Hypothalamus (tissue), 51 donors: ENCODE measurements at regions not wholly inside any gene's neighbourhood (a gene's known extent, or its start where the extent isn't known, plus 50 kb on each side); places are given as distances from the start of the nearest gene placed in this dataset.
"Not testable (repeated sequence)": the region's sequence is repeated elsewhere in the genome, so short reads cannot be mapped to it uniquely, and the experiment has no call there.

ENCODE experiments used
- DNase-seq, 51 donors: peaks; one replicate each; lab custom pipeline; 2025; lab: John Stamatoyannopoulos, UW

DNA sequence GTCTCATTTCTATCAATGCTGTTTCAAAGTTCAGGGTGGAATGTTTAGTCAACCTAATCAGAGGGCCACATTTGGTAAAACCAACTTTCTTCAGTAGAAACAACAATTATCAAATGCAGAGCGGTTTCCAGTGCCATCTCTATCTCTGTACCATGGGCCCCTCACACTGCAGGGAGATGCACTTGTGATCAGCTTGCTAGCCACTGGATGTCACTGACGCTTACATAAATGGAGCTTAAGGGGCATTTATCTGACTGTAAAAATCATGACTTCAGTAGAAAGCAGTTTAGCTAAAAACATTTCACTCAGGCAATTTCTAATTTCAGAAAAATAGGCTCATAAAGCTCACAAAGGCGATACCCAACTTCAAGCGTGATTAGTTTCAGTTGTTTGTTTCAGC is 678.0 kb downstream of the ZEB2 start:
- DNase-seq: no peak

DNA sequence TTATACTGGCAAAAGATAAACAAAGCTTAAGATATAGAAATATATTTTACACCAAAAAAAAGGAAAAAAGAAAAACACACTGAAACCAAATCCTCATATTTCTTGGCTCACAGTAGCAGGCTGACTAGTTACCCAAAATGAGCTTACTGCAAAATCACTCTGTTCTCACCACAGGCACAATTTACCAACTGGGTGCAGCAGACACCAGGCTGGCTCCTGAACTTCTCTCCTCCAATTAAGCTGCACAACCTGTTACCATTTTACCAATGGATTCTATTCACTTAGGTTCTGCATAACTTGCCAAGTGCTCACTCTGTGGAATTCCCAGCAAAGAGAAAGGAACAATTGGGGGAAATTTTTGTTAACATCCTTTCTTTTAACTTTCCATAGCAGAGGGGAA is 679.3 kb downstream of the ZEB2 start:
- DNase-seq: peak in 1 of 51 donors; percentile 4

DNA sequence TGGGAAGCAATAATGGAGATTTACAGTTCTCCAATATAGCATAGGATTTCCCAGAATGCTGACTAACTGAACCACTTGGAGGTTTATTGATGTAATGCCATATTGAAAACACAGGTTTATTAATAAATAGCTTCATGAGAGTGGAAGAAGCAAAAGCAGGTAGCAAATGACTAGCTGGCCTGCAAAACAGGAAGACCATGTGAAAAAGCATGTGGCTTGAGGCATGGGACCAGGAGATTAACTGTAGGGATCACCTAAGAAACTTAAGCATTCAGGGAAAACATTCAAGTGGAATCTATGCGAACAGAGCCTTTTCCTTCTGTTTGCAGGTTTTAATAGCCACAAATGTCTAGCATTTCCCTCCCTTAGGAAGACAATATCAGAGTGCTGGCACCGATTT is 679.7 kb downstream of the ZEB2 start:
- DNase-seq: no peak

DNA sequence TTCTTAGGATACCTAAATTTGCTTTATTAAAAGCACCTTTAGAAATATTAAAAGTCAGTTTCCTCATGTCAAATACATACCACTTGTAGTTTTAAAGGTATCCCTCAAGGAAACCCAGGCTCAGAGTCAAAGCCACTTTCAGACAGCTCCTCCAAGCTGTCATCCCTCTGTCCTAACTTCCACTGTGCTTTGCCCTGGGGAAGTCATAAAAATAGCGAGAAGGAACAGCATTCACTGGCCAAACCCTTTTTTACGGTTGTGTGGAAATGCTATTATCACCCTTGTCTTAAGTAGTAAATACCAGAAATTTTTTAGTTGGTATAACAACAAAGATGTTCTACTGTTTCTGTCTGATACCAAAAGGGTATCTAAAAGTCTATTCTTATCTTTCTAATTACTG is 680.5 kb downstream of the ZEB2 start:
- DNase-seq: no peak

DNA sequence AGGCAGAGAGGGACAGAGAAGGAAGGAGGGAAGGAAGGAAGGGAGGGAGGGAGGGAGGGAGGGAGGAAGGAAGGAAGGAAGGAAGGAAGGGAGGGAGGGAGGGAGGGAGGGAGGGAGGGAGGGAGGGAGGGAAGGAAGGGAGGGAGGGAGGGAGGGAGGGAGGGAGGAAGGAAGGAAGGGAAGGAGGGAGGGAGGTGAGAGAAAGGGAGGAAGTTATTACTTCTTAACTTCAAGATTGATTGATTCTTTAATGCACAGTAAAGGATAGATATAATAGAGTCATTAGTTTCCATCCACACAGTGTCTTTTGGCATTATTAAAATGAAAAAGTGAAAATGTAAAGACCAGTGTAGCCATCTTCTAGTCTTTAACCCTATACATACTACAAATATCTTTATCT is 682.9 kb downstream of the ZEB2 start:
- DNase-seq: not testable (repeated sequence)

DNA sequence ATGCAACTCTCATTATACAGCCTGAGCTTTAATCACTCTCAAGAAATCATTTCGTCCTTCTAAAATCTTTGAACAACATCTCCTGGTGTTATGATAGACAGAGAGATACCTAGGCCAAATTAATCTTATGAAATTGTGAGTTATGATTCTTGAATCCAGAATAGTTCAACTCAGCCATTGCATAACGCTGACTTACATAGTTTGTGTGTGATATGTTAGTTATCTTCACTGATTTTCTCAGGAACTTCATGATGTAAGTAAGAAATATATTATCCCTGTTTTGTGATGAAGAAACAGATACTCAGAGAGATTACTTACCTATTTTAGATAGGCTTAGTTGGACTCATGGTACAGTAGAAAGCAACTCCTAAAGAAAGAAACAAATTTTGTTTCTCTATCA is 684.4 kb downstream of the ZEB2 start:
- no peak for DNase-seq

DNA sequence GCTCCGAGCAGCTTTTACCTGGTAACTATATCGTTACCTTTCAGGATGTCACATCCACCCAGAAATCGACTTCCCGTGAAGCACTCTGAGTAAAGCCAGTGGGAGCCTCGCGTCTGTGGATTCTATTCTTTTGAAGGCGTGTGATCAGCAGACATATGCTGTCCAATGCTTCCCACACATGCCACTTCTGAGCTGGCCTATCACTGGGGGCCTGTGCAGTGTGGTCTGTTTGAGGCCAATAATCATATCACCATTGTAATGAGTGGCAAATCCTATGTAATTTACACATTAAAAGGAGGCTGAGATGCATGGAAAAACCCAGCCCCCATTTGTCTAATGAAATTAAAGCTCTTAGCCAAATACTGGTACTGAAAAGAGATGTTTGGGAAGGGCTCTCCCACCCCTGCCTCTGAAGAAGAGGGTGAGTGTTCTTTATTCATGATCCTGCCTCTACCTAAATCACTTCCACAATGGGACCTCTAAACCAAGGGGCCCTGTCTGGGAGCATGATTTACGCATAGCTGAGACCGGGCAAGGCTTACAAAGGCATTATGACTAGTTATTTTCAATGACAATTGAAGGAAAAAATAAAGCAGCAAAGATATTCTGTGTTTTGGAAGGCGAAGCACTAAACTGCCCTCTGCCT is 686.8 kb downstream of the ZEB2 start:
- no peak for DNase-seq

DNA sequence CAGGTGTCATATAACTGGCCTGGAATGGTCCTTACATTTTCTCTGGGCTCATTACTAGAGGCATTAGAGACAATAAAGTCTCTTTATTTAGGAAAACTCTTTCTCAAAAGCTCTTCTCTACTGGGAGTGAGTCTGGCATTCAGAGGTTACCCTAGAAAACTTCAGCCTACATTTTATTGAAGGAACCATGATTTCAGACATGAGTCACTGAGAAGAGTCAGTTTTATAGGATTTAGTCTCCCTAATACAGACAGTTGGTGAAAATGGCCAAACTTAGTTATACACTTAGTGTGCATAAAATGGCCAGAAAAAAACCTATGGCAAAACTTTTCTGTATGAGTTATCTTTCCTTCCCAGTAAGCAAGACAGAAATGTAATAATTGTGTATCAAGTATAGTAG is 689.4 kb downstream of the ZEB2 start:
- no peak for DNase-seq

DNA sequence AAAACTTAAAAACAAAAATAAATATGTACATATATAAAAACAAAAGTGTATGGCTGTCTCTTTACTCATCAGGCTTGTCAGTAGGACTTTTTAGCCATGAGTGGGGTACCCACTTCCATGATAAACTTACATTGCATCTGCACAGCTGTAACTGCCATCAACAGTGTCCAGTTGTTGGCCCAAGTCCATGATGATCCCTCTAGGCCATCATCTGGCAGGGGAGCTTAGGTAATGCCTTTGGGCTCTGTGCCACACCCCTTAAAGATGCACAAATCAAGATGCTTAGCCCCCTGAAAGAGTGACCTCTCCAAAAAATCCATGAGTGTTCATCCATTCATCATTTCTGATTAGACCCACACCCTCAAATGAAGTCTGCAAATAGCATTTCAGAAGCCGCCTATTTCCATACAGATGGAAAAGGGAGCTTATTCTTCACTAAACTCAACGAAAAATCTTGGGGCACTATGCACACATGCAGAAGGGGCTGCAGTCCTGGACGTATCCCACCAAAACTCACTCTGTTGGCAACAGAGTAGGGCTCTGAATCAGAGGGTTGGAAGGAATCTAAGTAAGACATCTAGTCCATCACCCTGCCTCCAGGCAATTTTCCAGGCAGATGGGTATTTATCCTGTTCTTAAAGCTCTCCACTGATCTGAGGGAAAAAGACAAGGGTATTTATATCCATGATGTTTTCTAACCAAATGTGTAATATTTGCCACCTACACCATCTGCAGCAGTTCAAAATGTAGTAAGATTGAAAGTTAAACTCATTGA is 691.0 kb downstream of the ZEB2 start:
- DNase-seq: no peak

DNA sequence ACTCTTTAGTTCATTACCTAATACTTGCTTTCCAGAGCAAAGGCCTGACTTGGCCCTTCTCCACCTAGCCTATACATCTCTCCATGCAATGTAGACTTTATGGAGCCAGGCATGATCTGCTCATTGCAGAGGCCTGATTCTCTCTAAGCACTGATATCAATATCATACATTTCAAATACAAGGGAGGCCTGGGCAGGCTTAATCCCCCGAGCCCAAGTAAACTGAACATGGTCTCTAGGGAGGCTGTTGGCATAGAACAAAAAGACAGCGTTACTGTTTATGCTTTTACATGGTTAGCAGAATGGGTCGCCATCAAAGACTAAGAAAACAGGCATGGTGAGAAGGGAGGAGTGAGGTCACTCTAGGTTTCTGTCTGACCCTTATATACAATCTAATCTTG is 695.1 kb downstream of the ZEB2 start:
- no peak for DNase-seq

DNA sequence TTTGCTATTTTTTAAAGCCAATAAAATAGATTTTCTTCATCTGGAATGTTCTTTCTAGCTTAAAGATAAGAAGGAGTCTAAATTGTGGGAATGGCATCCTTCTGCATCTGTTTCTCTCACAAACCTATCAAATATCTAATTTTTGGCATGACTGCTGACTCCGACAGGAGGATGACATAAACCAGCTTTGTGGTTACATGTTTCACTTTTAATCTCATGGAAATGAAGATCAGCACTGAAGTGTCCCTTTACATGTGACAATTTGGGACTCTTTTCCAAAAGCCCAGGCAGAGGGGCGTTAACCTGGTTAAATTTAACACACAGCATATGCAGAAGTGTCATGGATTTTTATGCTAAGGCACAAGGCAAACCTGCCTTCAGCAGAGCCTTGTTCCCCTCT is 694.7 kb downstream of the ARHGAP15 start:
- no peak for DNase-seq

DNA sequence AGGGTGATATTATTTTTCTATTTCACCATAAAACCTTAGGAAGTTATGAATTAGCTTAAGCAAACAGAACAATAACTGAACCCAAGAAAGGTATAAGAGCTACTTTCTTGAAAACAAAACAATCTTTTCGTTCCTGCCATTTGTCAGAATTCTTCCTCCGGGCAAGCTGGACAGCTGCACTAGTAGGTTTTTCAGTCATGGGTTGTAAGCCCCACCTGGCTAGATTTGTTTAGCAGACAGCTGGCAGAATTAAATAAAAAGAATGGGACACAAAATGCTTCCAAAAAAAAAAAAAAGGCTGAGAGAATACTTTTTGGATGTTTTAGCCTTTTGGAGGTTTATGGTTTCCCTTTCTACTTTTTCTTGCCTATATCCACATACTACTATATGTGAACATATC is 694.1 kb downstream of the ARHGAP15 start:
- no peak for DNase-seq

DNA sequence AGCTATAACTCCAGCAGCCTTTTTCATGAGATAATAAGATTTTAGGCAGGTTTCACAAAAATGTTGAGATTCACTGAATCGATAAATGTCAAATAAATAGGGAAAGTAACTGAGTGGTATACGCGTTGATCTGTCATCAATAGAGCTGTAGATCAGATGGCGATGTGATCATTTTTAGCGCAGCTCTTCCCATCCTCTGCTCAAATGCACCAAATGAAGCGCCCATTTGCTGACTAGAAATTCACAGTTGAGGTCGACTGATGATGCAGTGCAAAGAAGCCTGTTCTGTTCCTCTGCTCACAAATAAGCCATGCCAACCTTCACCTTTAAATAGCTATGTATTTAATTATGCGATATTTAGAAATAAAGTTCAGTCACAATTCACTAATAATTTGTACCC is 693.5 kb downstream of the ARHGAP15 start:
- DNase-seq: no peak

DNA sequence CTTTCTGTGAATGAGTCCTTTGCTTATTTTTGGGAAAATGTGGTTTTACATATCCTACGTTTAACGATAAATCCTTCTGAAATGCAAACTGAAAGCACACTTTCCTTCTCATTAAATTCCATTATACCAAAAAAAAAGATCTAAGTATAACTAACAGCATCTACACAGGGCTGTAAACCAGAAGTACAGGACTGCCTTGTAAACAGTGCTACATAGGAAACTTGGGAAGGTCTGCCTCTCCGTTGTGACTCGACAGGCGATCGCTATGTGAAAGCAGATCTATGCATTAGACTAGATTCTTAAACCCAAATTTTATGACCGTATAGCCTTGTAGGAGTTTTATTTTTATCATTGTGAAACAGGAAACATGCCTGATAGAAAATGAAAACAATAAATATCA is 690.5 kb downstream of the ARHGAP15 start:
- DNase-seq: no peak

DNA sequence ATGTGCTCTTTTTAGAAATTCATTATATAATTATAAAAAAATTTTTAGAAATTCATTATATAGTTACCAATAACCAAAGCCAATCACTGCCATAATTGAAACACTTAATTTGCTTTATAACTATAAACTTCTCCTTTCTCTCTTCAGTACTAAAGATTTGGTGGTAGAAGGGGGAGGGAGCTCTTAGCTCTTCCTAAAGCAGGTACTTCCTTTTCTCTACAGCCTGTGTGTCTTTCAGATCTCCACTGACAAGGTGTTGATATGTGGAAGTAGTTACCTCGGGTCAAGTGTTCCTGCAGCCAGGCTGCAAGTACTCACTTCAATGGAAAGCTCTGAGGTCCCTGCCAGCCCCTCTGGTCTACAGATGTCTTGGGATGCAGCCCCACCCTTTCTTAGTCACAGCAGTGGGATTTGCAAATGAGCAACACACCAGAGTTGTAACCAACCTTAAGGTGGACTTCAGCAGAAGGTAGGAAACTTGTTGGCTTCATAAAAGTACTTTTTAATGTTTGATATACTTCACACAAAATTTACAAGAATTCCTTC is 690.0 kb downstream of the ARHGAP15 start:
- no peak for DNase-seq
